ENCODE measurements at regions not wholly inside any gene's neighbourhood (a gene's known extent, or its start where the extent isn't known, plus 50 kb on each side); places are given as distances from the start of the nearest gene placed in this dataset.
"Not testable (repeated sequence)": the region's sequence is repeated elsewhere in the genome, so short reads cannot be mapped to it uniquely, and the experiment has no call there.

GRCh38 chr7:17093461-17093860 lies 205.0 kb upstream of the AHR start:
- no peak for DNase-seq

GRCh38 chr7:17094963-17095574 lies 203.4 kb upstream of the AHR start:
- DNase-seq: no peak

- no peak for DNase-seq
These were observed 202.5 kb upstream of the AHR start for GRCh38 chr7:17095931-17096330.

GRCh38 chr7:17097668-17098297 lies 200.7 kb upstream of the AHR start:
- no peak for DNase-seq

GRCh38 chr7:17098515-17098914 lies 199.9 kb upstream of the AHR start:
- no peak for DNase-seq

- DNase-seq: no peak
These were observed 199.1 kb upstream of the AHR start for GRCh38 chr7:17099083-17099973.

GRCh38 chr7:17099974-17100509 lies 198.4 kb upstream of the AHR start:
- not testable (repeated sequence) for DNase-seq

GRCh38 chr7:17101207-17101696 lies 197.2 kb upstream of the AHR start:
- DNase-seq: no peak

- no peak for DNase-seq
These were observed 195.3 kb upstream of the AHR start for GRCh38 chr7:17103170-17103569.

GRCh38 chr7:17103984-17104383 lies 194.5 kb upstream of the AHR start:
- DNase-seq: no peak

- no peak for DNase-seq
These were observed 194.0 kb upstream of the AHR start for GRCh38 chr7:17104419-17104818.

GRCh38 chr7:17105701-17106100 lies 192.8 kb upstream of the AHR start:
- DNase-seq: no peak

- no peak for DNase-seq
These were observed 190.3 kb upstream of the AHR start for GRCh38 chr7:17108049-17108584.

GRCh38 chr7:17109020-17109419 lies 189.4 kb upstream of the AHR start:
- DNase-seq: no peak

GRCh38 chr7:17113770-17114169 lies 184.7 kb upstream of the AHR start:
- DNase-seq: not testable (repeated sequence)

- no peak for DNase-seq
These were observed 180.0 kb upstream of the AHR start for GRCh38 chr7:17118412-17118811.

- DNase-seq: no peak
These were observed 177.7 kb upstream of the AHR start for GRCh38 chr7:17120756-17121155.

- no peak for DNase-seq
These were observed 176.8 kb upstream of the AHR start for GRCh38 chr7:17121671-17122070.

- no peak for DNase-seq
These were observed 175.4 kb upstream of the AHR start for GRCh38 chr7:17123020-17123419.

- DNase-seq: no peak
These were observed 171.8 kb upstream of the AHR start for GRCh38 chr7:17126413-17127268.

GRCh38 chr7:17129218-17129617 lies 169.2 kb upstream of the AHR start:
- DNase-seq: no peak

Data from left kidney (tissue), 1 donor.